NCI-H2196 treated with DMSO at 0.1 percent for 48 hours (cell line): ENCODE measurements at regions not wholly inside any gene's neighbourhood (a gene's known extent, or its start where the extent isn't known, plus 50 kb on each side); places are given as distances from the start of the nearest gene placed in this dataset.

Experiments used
- DNase-seq: peaks from one replicate; lab custom pipeline; 2025; ENCODE audit not compliant: unreplicated experiment; lab: John Stamatoyannopoulos, UW

GRCh38 chr1:229101011-229101871 lies 169.7 kb upstream of the RAB4A start:
- no peak for DNase-seq

- no peak for DNase-seq
These were observed 168.0 kb upstream of the RAB4A start for GRCh38 chr1:229102741-229103391.

- no peak for DNase-seq
These were observed 166.3 kb upstream of the RAB4A start for GRCh38 chr1:229104654-229105053.

- no peak for DNase-seq
These were observed 165.8 kb upstream of the RAB4A start for GRCh38 chr1:229105109-229105508.

GRCh38 chr1:229105822-229106525 lies 164.9 kb upstream of the RAB4A start:
- no peak for DNase-seq

GRCh38 chr1:229106526-229107125 lies 164.3 kb upstream of the RAB4A start:
- no peak for DNase-seq

- DNase-seq = no peak
These were observed 163.6 kb upstream of the RAB4A start for GRCh38 chr1:229107304-229107815.

GRCh38 chr1:229107972-229108371 lies 162.9 kb upstream of the RAB4A start:
- no peak for DNase-seq

- no peak for DNase-seq
These were observed 162.2 kb upstream of the RAB4A start for GRCh38 chr1:229108598-229109201.

- DNase-seq = no peak
These were observed 161.6 kb upstream of the RAB4A start for GRCh38 chr1:229109320-229109761.

- no peak for DNase-seq
These were observed 159.9 kb upstream of the RAB4A start for GRCh38 chr1:229110986-229111385.

GRCh38 chr1:229111703-229112319 lies 159.1 kb upstream of the RAB4A start:
- no peak for DNase-seq

GRCh38 chr1:229112832-229113548 lies 157.9 kb upstream of the RAB4A start:
- DNase-seq = no peak

- no peak for DNase-seq
These were observed 156.6 kb upstream of the RAB4A start for GRCh38 chr1:229114315-229114714.

- no peak for DNase-seq
These were observed 156.0 kb upstream of the RAB4A start for GRCh38 chr1:229114850-229115365.

- DNase-seq = no peak
These were observed 154.8 kb upstream of the RAB4A start for GRCh38 chr1:229116114-229116513.

- DNase-seq = peak; percentile 50
These were observed 153.1 kb upstream of the RAB4A start for GRCh38 chr1:229117664-229118300.

- DNase-seq = no peak
These were observed 152.3 kb upstream of the RAB4A start for GRCh38 chr1:229118477-229119061.

- no peak for DNase-seq
These were observed 151.8 kb upstream of the RAB4A start for GRCh38 chr1:229119161-229119560.
